HG02938 (cell line): ENCODE measurements at regions not wholly inside any gene's neighbourhood (a gene's known extent, or its start where the extent isn't known, plus 50 kb on each side); places are given as distances from the start of the nearest gene placed in this dataset.

ENCODE experiments used
- ATAC-seq: cut with Tn5 transposase; IDR thresholded peaks from one replicate; pipeline ENCODE4 v1.9.1; 2021; ENCODE audit warnings: mild to moderate bottlenecking, moderate library complexity; ENCODE audit not compliant: unreplicated experiment

DNA sequence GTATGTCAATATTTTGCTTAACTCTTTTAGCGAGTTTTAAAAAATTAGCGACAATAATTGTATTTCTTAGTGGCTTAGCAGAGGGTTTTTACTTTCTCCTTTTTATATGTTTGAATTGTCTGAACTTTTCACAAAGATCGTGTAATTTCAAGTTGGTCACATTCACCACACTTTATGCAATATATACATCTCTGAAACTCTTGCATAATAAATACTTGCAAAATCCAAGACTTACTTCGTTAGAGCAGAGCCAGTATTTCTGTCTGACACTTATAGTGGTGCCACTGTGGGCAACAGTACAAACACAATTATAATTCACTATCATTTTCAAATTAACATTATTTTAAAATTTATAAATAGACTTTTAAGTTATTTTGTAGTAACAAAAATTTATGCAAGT, 62.0 kb downstream of the SUCNR1 start:
- ATAC-seq, result no peak

DNA sequence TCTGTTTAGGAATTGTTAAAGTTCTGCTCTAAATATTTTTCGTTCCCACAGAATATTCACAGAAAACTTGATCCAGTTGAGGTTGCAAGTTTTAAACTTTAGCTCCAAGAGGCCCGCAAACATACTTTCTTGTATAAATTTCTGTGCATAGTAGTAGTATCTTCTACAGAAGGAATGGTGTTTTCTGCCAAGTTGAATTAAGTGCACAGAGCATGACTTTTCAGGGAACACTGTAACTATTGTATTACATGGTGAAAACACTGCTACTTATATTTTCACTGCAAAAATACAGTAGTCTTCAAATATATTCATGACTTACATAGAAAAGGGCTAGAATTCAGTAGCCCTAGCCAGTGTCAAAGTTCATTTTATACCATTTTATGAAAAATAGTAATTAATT, 67.0 kb downstream of the SUCNR1 start:
- ATAC-seq, result no peak

DNA sequence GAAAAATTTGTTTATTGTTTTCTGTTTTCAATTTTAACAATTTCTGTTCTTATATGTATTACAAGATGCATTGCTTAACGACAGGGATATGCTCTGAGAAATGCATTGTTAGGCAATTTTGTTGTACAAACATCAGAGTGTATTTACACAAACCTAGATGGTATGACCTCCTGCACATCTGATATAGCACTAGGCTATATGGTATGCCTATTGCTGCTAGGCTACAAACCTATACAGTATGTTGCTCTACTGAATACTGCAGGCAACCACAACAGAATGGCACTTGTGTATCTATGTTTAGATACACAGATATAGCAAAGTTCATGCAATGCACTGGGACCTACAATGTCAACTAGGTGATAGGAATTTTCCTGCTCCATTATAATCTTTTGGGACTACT, 70.1 kb downstream of the SUCNR1 start:
- ATAC-seq, result no peak

DNA sequence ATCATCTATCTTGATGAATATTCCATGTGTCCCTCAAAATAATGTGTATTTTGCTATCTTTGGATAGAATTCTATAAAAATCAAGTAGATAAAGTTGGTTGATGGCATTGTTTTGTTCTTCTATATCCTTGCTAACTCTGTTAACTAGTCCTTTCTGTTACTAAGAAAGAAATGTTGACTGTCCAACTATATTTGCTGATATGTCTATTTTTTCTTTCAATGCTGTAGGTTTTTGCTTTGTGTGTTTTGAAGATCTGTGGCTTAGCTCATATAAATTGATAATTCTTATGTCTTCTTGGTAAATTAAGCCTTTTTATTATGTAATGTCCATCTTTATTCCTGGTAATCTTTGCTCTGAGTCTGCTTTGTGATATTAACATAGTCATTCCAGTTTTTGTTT, 70.9 kb downstream of the SUCNR1 start:
- ATAC-seq, result no peak

DNA sequence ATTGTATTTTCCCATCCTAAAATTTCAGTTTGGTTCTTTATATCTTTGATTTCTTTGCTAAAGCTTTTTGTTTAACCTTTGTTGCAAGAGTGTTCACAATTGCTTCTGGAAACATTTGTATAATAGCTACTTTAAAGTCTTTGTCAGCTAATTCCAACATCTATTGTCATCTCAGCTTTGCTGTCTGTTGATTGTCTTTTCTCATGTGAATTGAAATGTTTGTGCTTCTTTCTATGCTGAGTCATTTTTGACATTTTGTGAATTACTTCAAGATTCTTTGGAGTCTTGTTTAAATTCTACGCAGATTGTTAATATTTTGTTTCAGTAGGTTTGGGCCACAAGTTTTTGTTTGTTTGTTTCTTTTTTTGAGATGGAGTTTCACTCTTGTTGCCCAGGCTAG, 73.2 kb downstream of the SUCNR1 start:
- no peak for ATAC-seq

DNA sequence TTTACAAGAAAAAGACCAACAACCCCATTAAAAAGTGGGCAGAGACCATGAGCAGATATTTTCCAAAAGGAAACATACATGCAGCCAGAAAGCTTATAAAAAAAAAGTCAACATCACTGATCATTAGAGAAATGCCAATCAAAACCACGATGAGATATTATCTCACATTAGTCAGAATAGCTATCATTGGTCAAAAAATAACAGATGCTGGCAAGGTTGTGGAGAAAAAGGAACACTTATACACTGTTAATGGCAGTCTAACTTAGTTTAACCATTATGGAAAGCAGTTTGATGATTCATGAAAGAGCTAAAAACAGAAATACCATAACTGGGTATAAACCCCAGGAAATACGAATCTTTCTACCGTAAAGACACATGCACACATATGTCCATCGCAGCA, 76.3 kb downstream of the SUCNR1 start:
- no peak for ATAC-seq

DNA sequence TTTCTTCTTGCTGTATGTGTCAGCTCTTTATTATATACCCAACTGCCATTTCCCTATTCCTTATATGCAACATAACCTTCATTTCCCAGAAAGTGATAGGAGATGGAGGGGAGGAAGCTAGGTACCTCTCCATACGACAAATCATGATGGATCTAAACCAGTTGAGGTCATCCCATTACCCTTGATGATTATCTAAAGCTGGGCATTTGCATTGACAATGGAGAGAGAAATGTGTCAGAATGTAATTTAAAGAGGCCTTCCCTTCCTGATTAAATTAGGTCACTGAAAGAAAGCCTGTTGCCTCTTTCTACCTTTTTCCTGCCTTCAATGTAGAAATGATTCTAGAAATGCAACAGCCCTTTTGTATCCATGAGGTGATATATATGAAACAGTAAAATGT, 81.9 kb downstream of the SUCNR1 start:
- ATAC-seq, result no peak

DNA sequence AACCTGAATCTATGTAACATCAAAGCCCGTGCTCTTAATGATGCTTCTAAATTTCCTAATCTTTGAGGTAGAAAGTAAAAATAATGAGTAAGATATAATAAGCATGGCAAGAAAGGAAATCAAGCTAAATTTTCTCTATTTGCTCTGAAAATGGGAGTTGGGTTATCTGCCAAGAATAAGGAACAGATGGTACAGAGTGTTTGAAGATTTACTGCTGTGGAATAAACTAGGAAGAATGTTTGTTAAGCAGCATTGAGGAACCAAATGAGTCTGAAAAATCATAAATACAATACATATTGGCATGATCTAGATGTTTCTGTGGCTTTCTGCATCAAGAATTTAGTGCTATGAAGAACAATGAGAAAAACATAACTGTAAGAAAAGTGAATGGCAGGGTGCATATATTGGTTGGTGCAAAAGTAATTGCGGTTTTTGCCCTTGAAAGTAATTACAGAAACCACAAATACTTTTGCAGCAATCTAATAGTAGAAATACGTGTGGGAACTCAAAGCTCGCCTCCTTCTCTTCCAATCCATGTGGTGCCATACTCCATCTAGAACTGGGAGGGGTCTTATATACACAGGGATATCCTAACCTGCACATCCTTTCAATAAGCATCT, 87.6 kb downstream of the SUCNR1 start:
- no peak for ATAC-seq

DNA sequence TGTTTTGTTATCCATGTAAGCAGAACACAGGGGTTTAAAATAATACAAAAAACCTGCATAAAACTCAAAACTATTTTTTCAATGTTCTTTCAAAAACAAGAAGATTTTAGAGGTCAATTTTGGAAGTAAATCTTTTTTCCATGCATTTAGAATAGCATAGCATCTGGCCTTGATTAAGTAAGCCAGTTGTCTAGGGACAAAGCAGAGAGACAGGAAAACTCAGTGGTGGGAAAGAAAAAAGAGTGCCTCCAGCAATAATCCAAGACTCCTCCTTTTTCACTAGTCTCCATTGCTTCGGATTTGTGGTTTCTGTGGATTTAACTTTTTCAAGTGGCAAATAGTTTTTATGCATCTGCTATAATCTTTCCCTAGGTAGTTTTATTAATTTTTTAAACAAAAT, 88.9 kb downstream of the SUCNR1 start:
- no peak for ATAC-seq

DNA sequence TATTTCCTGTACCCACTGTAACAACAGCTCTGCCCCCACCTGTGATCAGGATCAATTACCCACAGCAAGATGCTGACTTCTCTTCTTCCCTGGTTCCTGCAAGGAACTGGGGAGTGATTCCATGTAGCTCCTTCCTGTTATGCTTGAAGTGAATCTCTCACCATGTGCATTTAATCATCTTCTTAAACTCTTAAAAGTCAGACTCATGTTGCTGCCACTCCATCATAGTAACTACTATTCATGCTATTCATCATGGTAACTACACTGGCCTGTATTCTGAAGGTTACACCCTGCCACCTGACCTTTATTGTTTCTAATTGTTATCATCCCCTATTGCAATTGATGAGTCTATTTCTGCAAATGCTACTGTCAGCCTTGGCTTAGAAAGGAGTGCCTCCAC, 89.5 kb downstream of the SUCNR1 start:
- no peak for ATAC-seq

DNA sequence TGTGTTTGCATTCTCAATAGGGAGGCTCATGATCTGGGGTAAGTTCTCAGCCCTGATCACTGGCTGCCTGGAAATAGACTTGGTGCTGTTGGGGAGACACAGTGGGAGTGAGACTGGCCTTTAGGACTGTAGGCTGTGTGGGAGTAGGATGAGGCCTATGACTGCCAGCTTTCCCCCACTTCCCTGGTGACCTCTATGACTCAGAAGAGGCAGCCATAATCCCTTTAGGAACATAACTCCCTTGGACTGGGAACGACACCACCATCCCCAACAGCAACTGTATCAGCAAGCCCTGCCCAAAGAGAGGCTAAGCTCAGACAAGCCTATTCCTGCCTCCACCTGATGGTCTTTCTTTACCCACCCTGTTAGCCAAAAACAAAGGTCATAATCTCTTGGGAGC, 91.3 kb downstream of the SUCNR1 start:
- ATAC-seq, result no peak

DNA sequence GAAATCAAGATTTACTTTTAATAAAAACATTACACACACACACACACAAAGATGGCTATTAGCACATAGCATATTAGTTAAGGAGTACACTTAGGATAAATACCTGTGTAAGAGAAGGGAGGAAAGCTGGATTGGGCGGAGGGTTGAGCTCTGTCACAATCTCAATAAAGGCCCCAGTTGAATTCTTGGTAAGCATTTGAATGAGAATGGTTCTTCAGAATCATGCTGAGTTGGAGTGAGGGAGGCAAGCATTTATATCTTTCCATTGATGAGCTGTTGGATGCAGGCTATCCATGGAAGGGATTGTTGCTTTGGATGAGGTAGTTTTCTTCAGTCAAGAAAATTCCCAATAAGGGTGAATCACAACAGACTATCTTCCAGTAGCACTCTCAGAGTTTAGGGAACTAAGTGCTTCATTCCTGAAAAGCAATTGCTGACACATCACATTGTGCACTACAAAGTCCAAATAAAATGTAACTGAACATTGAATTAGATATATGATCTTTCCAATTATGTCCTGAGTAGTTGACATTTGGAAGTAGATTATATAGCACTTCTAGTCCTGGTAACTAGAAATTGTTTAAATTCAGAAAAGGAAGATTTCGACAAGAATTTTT, 95.7 kb downstream of the SUCNR1 start:
- ATAC-seq, result no peak

DNA sequence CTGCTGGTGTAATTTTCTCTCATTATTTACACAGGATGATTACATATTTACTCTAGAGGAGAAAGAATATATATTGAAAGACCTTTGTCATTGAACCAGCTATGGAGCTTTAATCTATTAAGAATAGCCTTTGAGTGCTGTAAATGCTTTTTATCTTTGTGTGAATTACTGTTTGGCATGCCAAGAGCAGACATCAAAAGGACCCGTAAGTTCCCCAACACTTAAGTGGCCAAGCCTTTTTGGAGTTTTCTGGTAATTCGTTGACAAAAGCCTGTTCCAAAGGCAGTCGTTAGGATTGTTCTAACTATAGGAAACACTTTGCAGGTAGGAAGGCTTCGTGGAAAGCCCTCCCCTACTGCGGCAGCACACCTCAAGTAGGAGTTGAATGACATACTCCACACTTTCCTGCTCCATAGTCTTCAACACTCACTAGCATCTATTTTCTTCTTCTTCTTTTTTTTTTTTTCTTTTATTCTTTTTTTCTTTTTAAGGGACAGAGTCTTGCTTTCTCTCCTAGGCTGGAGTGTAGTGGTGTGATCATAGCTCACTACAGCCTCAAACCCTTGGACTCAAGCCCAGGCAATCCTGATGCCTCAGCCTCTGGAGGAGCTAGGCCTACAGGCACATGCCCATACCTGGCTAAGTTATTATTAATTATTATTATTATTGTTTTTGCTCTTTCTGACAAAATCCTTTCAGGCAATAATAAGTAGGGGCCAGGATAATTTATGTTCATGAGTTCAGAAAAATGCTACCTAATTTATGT, 98.6 kb downstream of the SUCNR1 start:
- no peak for ATAC-seq

DNA sequence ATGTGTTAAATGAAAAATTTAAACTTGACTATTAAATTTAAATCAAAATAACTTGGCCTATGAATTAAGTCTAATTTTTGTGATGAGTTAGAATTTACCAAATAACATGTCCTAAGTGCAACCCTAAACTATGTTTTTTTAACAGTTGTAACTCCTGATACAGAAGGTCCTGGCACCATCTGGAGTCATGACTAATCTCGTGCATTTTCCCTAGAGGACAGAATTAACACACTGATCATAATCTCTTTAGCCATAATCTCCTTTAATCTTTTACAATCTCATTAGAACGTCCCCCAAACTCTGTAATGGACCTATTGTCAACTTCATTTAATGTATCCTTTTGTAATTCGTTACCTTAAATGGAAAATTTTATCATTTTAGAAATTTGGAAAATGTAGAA, 100.6 kb downstream of the SUCNR1 start:
- no peak for ATAC-seq

DNA sequence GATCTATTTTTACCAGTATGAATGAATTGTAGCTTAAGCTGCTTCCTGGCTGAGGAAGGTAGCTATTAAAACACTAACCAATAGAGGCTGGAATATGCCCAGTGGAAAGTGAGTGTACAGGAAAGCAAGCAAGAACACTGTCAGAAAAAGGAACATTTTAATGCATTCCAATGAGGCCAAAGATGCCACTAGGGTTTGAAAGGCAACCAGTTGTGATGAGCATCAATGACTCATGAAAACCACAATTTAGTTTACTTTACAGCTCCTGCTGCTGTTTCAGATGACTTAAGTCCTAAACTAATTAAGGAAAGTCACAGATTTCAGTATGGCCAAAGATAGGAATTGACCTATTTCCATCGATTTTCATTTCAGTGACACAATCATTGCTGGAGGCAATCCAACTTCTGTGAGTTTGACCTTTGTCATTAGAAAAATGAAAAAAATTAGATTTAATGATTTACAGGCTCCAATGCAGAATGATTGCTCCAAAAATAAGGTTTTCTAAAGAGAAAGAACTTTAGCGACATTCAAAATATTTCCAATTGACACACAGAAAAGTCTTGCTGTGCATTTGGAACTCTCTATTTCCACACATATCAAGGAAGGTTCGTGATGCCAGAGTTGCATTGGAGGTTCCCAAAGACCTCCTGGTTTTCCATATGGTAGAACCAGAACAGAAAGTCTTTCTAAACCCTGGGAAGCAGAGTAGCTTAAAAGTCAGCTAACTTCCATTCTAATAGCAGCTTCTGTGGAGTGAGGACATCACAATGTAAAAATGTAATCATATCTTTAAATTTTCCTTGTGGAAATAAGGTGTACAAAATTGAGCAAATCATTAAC, 103.0 kb downstream of the SUCNR1 start:
- ATAC-seq, result no peak

DNA sequence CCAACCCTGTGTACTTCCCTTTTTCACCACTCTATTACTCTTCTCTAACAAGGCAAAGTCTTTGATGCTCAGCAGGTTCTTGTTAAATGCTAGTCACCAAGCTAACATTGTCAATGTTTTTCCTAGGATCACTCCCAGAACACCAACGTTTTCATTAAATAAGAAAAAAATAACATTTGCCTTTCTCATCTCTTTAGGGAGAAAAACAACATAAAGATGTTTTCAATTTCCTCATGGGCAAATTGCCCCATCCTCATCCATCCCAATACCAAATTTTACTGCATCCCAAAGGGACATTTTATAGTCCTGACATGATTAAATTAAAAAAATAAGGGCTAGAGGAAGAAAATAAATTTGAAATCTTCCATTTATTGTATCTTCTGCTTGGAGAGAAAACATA, 106.5 kb downstream of the SUCNR1 start:
- no peak for ATAC-seq

DNA sequence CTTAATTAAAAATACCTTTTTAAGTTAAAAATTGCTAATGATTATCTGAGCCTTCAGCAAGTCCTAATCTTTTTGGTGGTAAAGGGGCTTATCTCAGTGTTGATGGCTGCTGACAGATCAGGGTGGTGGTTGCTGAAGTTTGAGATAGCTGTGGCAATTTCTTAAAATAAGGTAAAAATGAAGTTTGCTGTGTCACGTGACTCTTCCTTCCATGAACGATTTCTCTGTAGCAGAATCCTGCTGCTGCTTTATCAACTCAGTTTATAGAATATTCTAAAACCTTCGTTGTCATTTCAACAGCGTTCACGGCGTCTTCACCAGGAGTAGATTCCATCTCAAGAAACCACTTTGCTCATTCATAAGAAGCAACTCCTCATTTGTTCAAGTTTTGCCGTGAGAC, 110.1 kb downstream of the SUCNR1 start:
- no peak for ATAC-seq

DNA sequence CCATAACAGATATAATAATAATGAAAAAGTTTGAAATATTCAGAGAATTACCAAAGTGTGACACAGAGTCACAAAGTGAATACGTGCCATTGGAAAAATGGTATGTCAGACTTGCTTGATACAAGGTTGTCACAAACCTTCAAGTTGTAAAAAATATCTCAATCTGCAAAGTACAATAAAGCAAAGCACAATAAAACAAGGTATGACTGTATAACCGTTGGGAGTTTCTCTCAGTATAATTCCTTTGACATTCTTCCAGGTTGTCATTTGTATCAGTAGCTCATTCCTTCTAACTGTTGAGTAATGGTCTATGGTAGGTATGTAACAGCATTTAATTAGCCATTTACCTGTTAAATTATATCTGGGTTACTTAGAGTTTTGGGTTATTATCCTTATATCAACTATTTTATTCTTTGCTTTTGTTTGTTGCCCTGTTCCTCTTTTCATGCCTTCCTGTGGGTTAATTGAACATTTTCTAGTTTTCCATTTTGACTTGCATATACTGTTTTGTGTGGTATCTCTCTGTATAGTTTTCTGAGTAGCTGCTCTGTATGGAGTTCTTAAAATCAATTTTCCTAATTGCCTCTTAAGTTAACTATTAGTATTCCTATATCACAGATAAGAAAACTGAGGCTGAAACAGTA, 112.5 kb downstream of the SUCNR1 start:
- ATAC-seq, result no peak

DNA sequence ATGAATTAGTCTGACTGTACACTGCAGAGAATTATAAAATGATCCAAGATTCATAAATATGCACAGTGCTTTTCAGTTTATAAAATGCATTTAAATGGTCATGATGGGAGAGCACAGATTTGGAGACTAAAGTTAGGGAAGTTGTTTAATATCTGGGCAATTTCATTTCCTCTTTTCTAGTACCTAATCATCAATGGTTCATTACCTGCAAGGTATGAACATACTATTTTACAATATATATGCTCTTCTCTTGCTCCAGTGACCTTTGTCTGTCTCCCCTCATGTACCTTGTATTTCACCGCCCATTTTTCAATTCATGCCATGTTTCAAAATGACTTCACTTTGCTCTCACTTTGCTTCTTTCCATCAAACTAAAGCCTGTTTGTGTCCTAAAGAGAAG, 114.5 kb downstream of the SUCNR1 start:
- no peak for ATAC-seq

DNA sequence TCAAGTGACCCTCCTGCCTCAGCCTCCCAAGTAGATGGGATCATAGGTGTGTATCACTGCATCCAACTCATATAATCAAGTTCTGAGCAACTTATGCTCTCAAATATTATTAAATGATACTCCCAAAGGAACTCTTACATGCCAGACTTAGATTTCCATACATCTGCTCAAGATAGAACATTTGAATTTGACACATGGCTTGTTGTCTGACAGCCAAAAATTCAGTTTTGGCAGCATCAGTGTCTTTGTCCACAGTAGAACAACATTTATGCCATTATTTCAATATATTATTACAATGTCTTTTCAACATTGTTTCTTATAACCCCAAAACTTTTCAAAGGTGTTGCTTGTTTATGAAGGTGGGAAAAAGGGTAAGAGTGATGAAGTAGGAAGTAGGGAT, 116.2 kb downstream of the SUCNR1 start:
- ATAC-seq, result no peak
